ENCODE measurements at regions not wholly inside any gene's neighbourhood (a gene's known extent, or its start where the extent isn't known, plus 50 kb on each side); places are given as distances from the start of the nearest gene placed in this dataset.

GRCh38 chr19:30851646-30852045 lies 479.5 kb downstream of the ZNF536 start:
- TF ChIP-seq CTCF (conservative IDR thresholded peaks at IDR 0.05; ENCODE audit: low read depth in 2 of 2) (no peak), CREB1 (CRISPR knock-in tag; IDR thresholded peaks at IDR 0.05; ENCODE audit: low read depth) (no peak)
